RWPE2 (cell line): ENCODE measurements at regions not wholly inside any gene's neighbourhood (a gene's known extent, or its start where the extent isn't known, plus 50 kb on each side); places are given as distances from the start of the nearest gene placed in this dataset.
A peak's percentile ranks its signal among the peaks of the same experiment; 100 is the strongest.

ENCODE experiments used
- ATAC-seq: fragments of 200-7000 bp; cut with Tn5 transposase; 3 replicates; pipeline ENCODE4 v1.9.1; 2021; ENCODE audit warnings: low read depth
- DNase-seq: peaks from one replicate; pipeline ENCODE4 v3.0.0-alpha.2; 2020; ENCODE audit warnings: low spot score
- H3K27ac ChIP-seq: fragments of 450-650 bp; 2 replicates; pipeline ENCODE4 v1.5.1; 2017; ENCODE audit warnings: mild to moderate bottlenecking; ENCODE audit not compliant: poor library complexity, severe bottlenecking
- H3K27me3 ChIP-seq: fragments of 250-450 bp; sonication (Bioruptor Pico); 2 replicates; pipeline ENCODE4 v1.5.1; 2021; ENCODE audit warnings: mild to moderate bottlenecking, moderate library complexity; ENCODE audit not compliant: insufficient read depth, poor library complexity, severe bottlenecking
- H3K36me3 ChIP-seq: fragments of 250-450 bp; sonication (Bioruptor Pico); 2 replicates; pipeline ENCODE4 v1.5.1; 2020; ENCODE audit warnings: low read depth, mild to moderate bottlenecking, moderate library complexity
- H3K4me1 ChIP-seq: fragments of 250-450 bp; sonication (Bioruptor Pico); 2 replicates; pipeline ENCODE4 v1.5.1; 2021; ENCODE audit warnings: mild to moderate bottlenecking, moderate library complexity; ENCODE audit not compliant: insufficient read depth, poor library complexity, severe bottlenecking
- H3K4me3 ChIP-seq: fragments of 250-450 bp; sonication (Bioruptor Pico); 2 replicates; pipeline ENCODE4 v1.5.1; 2021; ENCODE audit warnings: mild to moderate bottlenecking, moderate library complexity; ENCODE audit not compliant: severe bottlenecking
- H3K9me3 ChIP-seq: fragments of 250-450 bp; sonication (Bioruptor Pico); 2 replicates; pipeline ENCODE4 v1.5.1; 2021; ENCODE audit warnings: mild to moderate bottlenecking, moderate library complexity; ENCODE audit not compliant: severe bottlenecking
- TF ChIP-seq, protein P1 (sequence below): fragments of 450-650 bp; IDR thresholded peaks from one replicate; pipeline ENCODE4 v1.5.1; 2017; ENCODE audit warnings: mild to moderate bottlenecking, moderate library complexity; ENCODE audit not compliant: poor library complexity, severe bottlenecking

DNA sequence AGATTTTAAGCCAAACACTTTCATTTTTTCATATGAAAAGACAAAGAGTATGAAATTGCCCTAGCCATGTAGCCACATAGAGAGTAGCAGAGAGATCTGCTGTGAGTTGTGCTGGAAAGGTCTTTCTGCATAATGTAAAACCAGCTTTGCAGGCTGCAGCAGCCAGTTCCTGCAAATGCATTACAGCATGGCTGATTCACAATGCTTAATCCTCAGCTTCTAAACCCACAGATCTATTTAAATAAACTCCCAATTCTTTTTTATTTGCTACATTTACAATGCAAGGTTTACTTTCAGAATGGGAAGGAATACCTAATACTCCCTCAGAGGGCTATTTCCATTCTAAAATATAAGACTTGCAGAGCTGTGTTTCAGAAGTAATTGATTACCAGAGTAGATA is 185.6 kb upstream of the STARD13 start:
- H3K36me3 ChIP-seq: no peaks in the 10 kb centered on the region
- DNase-seq: no peak
- H3K27ac ChIP-seq: no peak overlapping the region
- TF ChIP-seq, protein P1, sequence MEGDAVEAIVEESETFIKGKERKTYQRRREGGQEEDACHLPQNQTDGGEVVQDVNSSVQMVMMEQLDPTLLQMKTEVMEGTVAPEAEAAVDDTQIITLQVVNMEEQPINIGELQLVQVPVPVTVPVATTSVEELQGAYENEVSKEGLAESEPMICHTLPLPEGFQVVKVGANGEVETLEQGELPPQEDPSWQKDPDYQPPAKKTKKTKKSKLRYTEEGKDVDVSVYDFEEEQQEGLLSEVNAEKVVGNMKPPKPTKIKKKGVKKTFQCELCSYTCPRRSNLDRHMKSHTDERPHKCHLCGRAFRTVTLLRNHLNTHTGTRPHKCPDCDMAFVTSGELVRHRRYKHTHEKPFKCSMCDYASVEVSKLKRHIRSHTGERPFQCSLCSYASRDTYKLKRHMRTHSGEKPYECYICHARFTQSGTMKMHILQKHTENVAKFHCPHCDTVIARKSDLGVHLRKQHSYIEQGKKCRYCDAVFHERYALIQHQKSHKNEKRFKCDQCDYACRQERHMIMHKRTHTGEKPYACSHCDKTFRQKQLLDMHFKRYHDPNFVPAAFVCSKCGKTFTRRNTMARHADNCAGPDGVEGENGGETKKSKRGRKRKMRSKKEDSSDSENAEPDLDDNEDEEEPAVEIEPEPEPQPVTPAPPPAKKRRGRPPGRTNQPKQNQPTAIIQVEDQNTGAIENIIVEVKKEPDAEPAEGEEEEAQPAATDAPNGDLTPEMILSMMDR: no peak
- no peaks in the 10 kb centered on the region for H3K27me3 ChIP-seq
- no peaks in the 10 kb centered on the region for H3K9me3 ChIP-seq
- ATAC-seq: no peak
- H3K4me1 ChIP-seq: no peaks in the 10 kb centered on the region
- no peak overlapping the region for H3K4me3 ChIP-seq

DNA sequence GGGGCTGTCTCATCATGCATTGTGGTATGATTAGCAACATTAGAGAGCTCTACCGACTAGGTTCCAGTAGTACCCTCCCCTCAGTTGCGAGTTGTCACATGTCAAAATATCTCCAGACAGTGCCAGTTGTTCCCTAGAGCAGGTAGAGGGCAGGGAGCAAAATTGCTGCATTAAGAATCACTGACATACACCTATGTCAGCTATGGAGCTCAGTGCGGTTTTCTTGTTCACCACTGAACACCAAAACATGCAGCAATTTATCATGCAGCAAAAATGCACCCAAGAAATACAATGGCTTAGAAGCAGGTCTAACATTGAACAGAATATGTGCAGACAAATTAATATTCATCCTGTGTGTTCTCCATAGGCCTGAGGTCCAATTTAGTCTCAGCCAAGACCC is 186.9 kb upstream of the STARD13 start:
- ATAC-seq (peak; percentile 29; the same call in 1 of the 3 replicates), DNase-seq (no peak)
- TF ChIP-seq, protein P1: no peak
- Histone ChIP-seq H3K27me3 (no peaks in the 10 kb centered on the region), H3K27ac (no peak overlapping the region), H3K4me1 (no peaks in the 10 kb centered on the region), H3K4me3 (no peak overlapping the region), H3K9me3 (no peaks in the 10 kb centered on the region), H3K36me3 (no peaks in the 10 kb centered on the region)

DNA sequence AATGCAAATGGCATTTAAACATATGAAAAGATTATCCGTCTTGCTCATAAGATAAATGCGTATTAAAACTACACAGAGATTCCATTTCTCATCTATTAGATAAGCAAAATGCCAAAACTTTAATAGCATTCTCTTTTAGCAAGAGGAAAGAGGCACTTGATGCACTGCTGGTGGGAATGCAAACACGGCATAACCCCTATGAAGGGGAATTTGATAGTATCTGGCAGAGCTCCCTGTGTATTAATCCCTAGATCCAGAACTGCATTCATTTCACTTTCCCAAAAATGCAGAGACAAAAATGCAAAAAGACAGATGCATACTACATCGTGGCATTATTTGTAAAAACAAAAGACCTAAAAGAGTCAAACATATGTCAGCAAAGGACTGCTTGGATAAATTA is 193.6 kb upstream of the STARD13 start:
- H3K4me1 ChIP-seq: peaks cover 3% of the 10 kb centered on the region
- ATAC-seq (no peak), DNase-seq (no peak)
- no peak overlapping the region for H3K4me3 ChIP-seq
- no peaks in the 10 kb centered on the region for H3K9me3 ChIP-seq
- H3K27ac ChIP-seq: no peak overlapping the region
- TF ChIP-seq, protein P1: no peak
- no peaks in the 10 kb centered on the region for H3K36me3 ChIP-seq
- no peaks in the 10 kb centered on the region for H3K27me3 ChIP-seq

DNA sequence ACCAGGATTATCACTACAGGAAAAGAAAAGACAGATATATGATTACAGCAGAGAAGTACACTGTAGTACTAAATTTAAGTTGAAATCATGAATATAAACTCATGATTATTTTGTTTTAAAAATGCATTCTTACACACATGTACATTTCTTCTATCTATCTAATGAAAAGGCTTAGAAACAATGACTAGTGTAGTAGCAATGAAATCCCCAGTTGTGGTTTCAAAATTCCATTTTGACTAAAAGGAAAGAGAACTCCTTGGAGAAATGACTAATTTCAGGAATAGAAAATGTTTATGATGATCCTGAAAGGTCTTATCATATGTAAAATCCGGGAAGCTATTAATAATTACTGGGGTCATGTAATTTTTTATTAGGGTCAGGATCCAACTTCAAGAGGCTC is 195.0 kb upstream of the STARD13 start:
- DNase-seq (no peak), ATAC-seq (no peak)
- Histone ChIP-seq H3K36me3 (no peaks in the 10 kb centered on the region), H3K27me3 (no peaks in the 10 kb centered on the region), H3K4me3 (no peak overlapping the region), H3K9me3 (no peaks in the 10 kb centered on the region), H3K27ac (no peak overlapping the region), H3K4me1 (peaks cover 3% of the 10 kb centered on the region)
- TF ChIP-seq, protein P1: no peak

DNA sequence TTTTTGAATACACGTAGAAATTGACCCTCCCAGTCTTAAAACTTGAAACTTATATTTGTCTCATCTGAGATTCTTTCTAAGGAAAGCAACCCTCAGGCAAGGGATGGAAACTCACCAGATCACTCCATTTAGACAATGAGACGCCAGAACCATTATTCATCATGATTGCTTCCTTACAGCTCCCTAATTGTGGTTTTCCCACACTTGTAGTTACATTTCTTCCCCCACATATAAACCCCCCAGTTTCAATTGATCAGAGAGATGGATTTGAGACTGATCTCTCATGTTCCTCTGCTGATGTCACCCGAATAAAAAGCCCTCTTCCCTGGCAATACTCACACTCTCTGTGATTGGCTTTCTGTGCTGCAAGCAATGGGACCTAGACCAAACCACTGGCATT is 197.9 kb upstream of the STARD13 start:
- TF ChIP-seq, protein P1: no peak
- DNase-seq (no peak), ATAC-seq (peak; percentile 60; the same call in 2 of the 3 replicates)
- Histone ChIP-seq H3K27me3 (no peaks in the 10 kb centered on the region), H3K9me3 (no peaks in the 10 kb centered on the region), H3K4me1 (peaks cover 3% of the 10 kb centered on the region), H3K27ac (peak overlapping the region; percentile 22), H3K36me3 (no peaks in the 10 kb centered on the region), H3K4me3 (no peak overlapping the region)
